Occipital lobe (tissue), 1 donor: ENCODE measurements at regions not wholly inside any gene's neighbourhood (a gene's known extent, or its start where the extent isn't known, plus 50 kb on each side); places are given as distances from the start of the nearest gene placed in this dataset.
"Not testable (repeated sequence)": the region's sequence is repeated elsewhere in the genome, so short reads cannot be mapped to it uniquely, and the experiment has no call there.

Source experiments
- DNase-seq: peaks from one replicate; lab custom pipeline; 2025; lab: John Stamatoyannopoulos, UW

DNA sequence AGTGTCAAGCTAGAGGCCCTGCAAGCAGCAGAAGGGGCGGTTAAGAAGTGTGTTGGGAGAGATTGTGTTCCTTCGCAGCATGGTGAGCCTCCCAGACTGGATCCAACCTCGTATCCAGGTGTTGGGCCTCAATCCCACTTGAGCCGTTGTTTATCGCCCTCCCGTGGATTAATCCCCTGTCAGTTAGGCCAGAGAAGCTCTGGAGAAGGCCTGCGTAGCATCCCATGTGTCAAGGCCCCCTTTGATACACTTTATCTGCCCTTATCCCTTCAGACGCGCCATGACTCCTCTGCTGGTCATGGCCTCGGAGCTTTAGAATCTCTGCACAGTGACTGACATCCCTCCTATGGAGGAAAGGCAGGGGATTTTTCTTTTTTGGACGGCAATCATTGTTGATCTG, 181.0 kb downstream of the ZFP64 start:
- no peak for DNase-seq

- DNase-seq: no peak
These were observed 182.7 kb downstream of the ZFP64 start for GRCh38 chr20:52008874-52009273.

DNA sequence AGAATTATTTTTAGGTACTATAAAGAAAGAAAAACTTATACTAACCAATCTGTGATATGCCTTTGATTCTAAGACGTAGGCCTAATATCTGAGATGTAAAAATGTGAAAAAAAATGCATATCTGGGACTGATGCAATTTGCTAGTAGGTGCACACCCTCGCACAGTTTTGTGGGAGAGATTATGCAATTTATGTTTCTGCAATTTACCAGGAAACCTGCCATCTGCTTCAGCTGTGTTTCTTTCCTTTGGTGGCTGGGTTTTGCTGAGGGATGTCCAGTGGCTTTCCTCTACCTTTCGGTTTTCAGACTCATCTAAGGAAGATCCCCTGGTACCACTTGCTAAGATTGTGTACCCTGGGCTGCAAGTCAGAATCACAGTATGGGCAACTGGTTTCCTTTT, 186.9 kb downstream of the ZFP64 start:
- DNase-seq: no peak

DNA sequence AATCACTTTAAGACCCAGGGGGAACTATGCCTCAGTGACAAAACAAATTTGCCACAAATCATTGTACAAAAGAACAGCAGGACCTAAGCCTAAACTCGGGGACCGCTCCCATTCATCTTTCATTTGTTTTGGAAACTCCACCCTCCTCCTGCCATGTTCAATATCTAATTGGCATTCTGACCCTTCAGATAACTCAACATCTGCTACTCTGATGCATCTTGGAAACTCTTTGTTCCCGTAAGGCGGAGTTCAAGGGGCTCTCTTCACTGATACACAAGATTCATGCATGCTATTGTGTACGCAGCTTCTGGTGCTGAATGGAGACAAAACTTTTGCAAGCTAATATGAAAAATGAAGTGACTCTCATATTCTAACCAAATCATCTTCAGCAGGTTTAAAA, 187.6 kb downstream of the ZFP64 start:
- no peak for DNase-seq

- no peak for DNase-seq
These were observed 188.2 kb downstream of the ZFP64 start for GRCh38 chr20:52003415-52003814.

DNA sequence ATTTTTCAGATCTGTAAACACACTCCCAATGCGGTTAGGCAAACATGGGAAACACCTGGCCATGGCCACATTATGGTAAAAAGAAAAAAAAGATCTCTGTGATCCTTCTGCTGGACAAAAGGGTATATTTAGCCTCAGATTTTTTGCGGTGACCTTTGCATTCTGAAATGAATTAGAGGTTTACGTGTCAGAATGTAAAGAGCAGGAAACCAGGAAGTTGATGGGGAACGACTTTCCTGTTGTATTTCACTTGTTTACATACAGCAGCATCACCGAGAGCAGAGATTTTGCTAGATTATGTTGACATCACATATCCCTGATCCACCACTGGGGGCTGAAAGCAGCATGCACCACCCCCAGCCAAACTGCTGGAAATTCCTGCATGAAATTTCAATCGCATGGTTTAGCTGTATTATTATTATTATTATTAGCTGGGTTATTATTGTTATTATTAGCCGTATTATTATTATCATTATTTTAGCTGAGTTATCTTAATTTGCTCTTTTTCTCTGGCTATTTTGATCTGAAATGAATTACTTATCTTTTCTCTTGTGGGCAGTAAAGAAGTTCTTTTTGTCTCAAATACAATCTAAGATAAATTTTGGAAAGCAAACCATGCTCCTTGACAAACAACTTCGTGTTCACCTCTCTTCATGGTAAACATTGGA, 189.4 kb downstream of the ZFP64 start:
- DNase-seq: no peak

GRCh38 chr20:51997281-51997936, 194.2 kb downstream of the ZFP64 start:
- not testable (repeated sequence) for DNase-seq

GRCh38 chr20:51995551-51995951, 193.2 kb upstream of the SALL4 start:
- DNase-seq: no peak

DNA sequence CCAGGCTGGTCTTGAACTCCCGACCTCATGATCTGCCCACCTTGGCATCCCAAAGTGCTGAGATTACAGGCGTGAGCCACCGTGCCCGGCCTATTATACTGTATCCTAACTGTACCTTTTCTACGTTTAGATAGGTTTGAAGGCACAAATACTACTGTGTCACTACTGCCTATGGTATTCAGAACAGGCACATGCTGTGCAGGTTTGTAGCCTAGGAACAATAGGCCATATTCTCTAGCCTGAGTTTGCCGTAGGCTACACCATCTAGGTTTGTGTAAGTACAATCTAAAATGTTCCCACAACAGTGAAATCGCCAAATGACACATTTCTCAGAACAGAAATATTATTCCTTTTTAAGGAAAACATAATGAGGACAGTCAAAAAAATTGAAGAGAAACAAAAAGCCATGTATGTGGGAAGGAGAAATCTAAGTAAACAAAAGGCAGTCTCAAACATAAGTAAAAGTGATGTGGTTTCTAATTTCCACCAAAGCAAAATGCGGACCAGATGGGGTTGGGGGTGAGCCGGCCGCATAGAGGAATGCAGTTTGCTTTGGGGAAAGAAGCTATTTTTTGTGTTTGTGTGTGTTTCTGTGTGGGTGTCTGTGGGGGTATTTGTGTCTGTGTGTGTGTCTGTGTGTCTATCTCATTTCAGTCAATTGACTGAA, 192.6 kb upstream of the SALL4 start:
- no peak for DNase-seq

DNA sequence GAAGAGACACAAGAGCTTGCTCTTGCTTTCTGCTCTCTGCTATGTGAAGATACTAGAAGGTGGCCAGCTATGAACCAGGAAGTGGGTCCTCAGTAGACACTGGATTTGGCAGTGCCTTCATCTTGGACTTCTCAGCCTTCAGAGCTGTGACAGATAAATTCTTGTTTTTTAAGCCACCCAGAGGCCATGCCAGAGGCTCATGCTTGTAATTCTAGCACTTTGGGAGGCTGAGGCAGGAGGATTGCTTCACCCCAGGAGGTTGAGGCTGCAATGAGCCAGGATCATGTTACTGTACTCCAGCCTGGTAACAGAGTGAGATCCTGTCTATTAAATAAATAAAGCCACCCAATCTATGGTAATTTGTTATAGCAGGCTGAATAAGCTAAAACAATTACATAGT, 185.5 kb upstream of the SALL4 start:
- DNase-seq: no peak

DNA sequence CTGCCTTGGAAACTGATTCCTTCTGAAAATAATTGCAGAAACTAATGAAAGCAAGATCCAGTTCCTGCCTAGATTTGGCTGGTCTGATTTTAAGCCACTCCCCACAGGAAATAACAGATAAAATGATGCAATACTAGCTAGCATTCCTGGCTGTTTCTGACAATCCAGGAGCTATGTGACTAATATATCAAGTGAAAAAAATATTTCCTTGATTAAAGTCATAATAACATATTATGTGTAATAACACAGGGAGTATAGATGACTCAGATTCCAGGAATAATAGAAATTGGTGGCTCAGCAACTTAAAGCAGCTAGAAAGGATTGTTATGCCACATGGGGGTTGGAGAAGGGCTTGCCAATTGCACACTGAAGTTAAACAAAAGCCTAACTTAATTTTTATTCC, 182.7 kb upstream of the SALL4 start:
- DNase-seq: no peak

DNA sequence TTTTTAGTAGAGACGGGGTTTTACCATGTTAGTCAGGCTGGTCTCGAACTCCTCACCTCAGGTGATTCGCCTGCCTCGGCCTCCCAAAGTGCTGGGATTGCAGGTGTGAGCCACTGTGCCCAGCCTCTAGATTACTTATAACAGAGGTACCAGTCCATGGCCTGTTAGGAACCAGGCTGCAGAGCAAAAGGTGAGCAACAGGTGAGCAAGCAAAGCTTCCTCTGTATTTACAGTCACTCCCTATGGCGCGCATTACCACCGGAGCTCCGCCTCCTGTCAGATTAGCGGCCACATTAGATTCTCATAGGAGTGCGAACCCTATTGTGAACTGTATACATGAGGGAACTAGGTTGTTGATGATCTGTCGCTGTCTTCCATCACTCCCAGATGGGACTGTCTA, 178.0 kb upstream of the SALL4 start:
- DNase-seq: no peak

GRCh38 chr20:51979226-51979625, 176.9 kb upstream of the SALL4 start:
- no peak for DNase-seq

DNA sequence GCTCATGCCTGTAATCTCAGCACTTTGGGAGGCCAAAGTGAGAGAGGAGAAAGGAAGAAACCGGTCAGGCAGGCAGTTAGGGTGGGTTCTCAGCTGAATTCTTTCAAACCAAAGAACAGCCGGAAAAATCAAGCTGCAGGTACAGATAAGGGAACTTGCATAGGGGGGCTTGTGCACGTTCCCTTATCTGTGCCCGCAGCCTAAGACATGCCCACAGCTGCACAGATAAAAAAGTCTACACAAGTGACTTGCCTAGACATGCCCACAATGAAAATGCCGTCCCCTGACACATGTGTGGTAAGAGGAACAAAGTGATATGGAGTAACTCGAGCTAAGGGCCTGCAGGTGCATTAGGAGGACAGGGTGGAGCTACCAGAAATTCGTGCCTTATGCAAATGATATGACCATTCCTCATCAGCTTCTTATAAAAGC, 175.8 kb upstream of the SALL4 start:
- DNase-seq: no peak

- no peak for DNase-seq
These were observed 169.7 kb upstream of the SALL4 start for GRCh38 chr20:51972056-51972455.

DNA sequence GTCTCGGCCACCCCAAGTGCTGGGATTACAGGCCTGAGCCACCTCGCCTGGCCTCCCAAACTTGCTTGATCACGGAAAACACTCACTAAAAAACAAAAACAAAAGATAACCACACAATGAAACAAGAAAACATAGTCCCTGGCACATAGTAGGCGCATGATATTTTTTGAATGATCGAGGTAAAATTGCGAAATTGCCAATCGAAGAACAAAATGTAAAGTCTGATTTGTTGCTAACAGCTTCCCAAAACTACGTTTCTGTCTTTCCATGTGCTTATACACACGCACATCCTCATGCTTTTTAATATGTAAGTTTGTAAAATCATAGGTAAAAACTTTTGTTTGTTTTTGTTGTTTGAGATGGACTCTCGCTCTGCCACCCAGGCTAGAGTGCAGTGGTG, 168.5 kb upstream of the SALL4 start:
- no peak for DNase-seq

- DNase-seq: no peak
These were observed 166.9 kb upstream of the SALL4 start for GRCh38 chr20:51969191-51969590.

GRCh38 chr20:51968151-51968550, 165.8 kb upstream of the SALL4 start:
- DNase-seq: no peak

- peak; percentile 1 for DNase-seq
These were observed 164.1 kb upstream of the SALL4 start for GRCh38 chr20:51966296-51966971.

- no peak for DNase-seq
These were observed 159.8 kb upstream of the SALL4 start for GRCh38 chr20:51961964-51962761.

- no peak for DNase-seq
These were observed 157.8 kb upstream of the SALL4 start for GRCh38 chr20:51960047-51960675.
